Gastroesophageal sphincter (tissue), 4 donors: ENCODE measurements at regions not wholly inside any gene's neighbourhood (a gene's known extent, or its start where the extent isn't known, plus 50 kb on each side); places are given as distances from the start of the nearest gene placed in this dataset.
"Not testable (repeated sequence)": the region's sequence is repeated elsewhere in the genome, so short reads cannot be mapped to it uniquely, and the experiment has no call there.

Experiments
- ATAC-seq: fragments of 150-250 bp; one replicate; pipeline ENCODE4 v1.9.1; 2016; ENCODE audit warnings: mild to moderate bottlenecking, moderate library complexity
- H3K27ac ChIP-seq, 4 donors: fragments of 200-600 bp; sonication (generic) in 3 of 4; 1 replicate in 3 of 4; 2 replicates in 1 of 4; pipeline ENCODE4 v1.5.1; 2016 to 2019
- H3K27me3 ChIP-seq: fragments of 200-600 bp; sonication (generic); one replicate; pipeline ENCODE4 v1.5.1; 2019
- H3K36me3 ChIP-seq, 2 donors: fragments of 200-600 bp; sonication (generic); one replicate each; pipeline ENCODE4 v1.5.1; 2019; ENCODE audit warnings: control low read depth in 1 of 2
- H3K4me1 ChIP-seq, 3 donors: fragments of 200-600 bp; sonication (generic); 1 replicate in 2 of 3; 2 replicates in 1 of 3; pipeline ENCODE4 v1.5.1; 2016 to 2019; ENCODE audit warnings: control low read depth in 2 of 3
- H3K4me3 ChIP-seq, 2 donors: fragments of 200-600 bp; sonication (generic); one replicate each; pipeline ENCODE4 v1.5.1; 2019; ENCODE audit warnings: mild to moderate bottlenecking in 1 of 2, moderate library complexity in 1 of 2
- H3K9me3 ChIP-seq, 3 donors: fragments of 200-600 bp; sonication (generic); one replicate each; pipeline ENCODE4 v1.5.1; 2017 to 2019; ENCODE audit warnings: control low read depth in 2 of 3
- CTCF ChIP-seq, 4 experiments: fragments of 200-600 bp in 2 of 4; fragments of 450-650 bp in 2 of 4; sonication (generic) in 1 of 4; IDR thresholded peaks; one replicate each; pipeline ENCODE4 v1.5.1; 2017 to 2019; ENCODE audit warnings: antibody characterized with exemption in 4 of 4, mild to moderate bottlenecking in 2 of 4, moderate library complexity in 2 of 4
- EP300 ChIP-seq: sonication (generic); formaldehyde crosslinking; IDR thresholded peaks from one replicate; pipeline ENCODE4 v1.6.1; 2017; ENCODE audit warnings: antibody characterized with exemption, mild to moderate bottlenecking
- POLR2A ChIP-seq, 2 donors: fragments of 450-650 bp; IDR thresholded peaks; one replicate each; pipeline ENCODE4 v1.6.1; 2017; ENCODE audit warnings: antibody characterized with exemption in 2 of 2, mild to moderate bottlenecking in 2 of 2, moderate library complexity in 1 of 2
- POLR2AphosphoS5 ChIP-seq: sonication (generic); formaldehyde crosslinking; IDR thresholded peaks from one replicate; pipeline ENCODE4 v1.6.1; 2017; ENCODE audit warnings: antibody characterized with exemption
- WGBS, 2 donors: methylation state at CpG; one replicate each; pipeline ENCODE4 v1.1.5; 2018; ENCODE audit warnings: low coverage in 1 of 2; 5-methylcytosine and 5-hydroxymethylcytosine counted together

- no peaks in the 10 kb centered on the region for H3K36me3 ChIP-seq
- 80 to 82% methylated on average over 1 to 2 of the region's 2 CpGs for WGBS, 2 donors
- no peak overlapping the region for H3K27ac ChIP-seq
- no peak for ATAC-seq
- H3K4me3 ChIP-seq: no peak overlapping the region
- TF ChIP-seq POLR2AphosphoS5 (no peak), POLR2A (IDR thresholded peaks at IDR 0.05) (no peak), EP300 (no peak), CTCF (IDR thresholded peaks at IDR 0.05) (no peak)
- H3K9me3 ChIP-seq: no peaks in the 10 kb centered on the region
- no peaks in the 10 kb centered on the region for H3K27me3 ChIP-seq
- H3K4me1 ChIP-seq: no peaks in the 10 kb centered on the region
Observed at GRCh38 chr7:34425194-34425593, 232.8 kb upstream of the NPSR1 start.

- Histone ChIP-seq H3K36me3 (no peaks in the 10 kb centered on the region), H3K27ac (no peak overlapping the region), H3K4me1 (no peaks in the 10 kb centered on the region), H3K27me3 (no peaks in the 10 kb centered on the region), H3K4me3 (no peak overlapping the region), H3K9me3 (peaks cover 0 to under 1% (median 0%) of the 10 kb centered on the region in 3 donors)
- TF ChIP-seq CTCF (IDR thresholded peaks at IDR 0.05): no peak
- no peak for TF ChIP-seq EP300
- no peak for TF ChIP-seq POLR2AphosphoS5
- no peak for TF ChIP-seq POLR2A (IDR thresholded peaks at IDR 0.05)
- ATAC-seq: no peak
- WGBS, 2 donors: 57 to 75% methylated on average over 1 to 2 of the region's 2 CpGs
Observed at GRCh38 chr7:34425631-34426384, 232.2 kb upstream of the NPSR1 start.

GRCh38 chr7:34430456-34430855, 227.6 kb upstream of the NPSR1 start:
- Histone ChIP-seq H3K4me3 (no peak overlapping the region), H3K36me3 (no peaks in the 10 kb centered on the region), H3K27me3 (no peaks in the 10 kb centered on the region), H3K9me3 (peaks cover 0 to 15% (median 0%) of the 10 kb centered on the region in 3 donors), H3K27ac (no peak overlapping the region), H3K4me1 (no peaks in the 10 kb centered on the region)
- ATAC-seq: no peak
- 50 to 59% methylated on average over 4 of the region's 4 CpGs for WGBS, 2 donors
- TF ChIP-seq CTCF (IDR thresholded peaks at IDR 0.05): peak in 1 of 4 experiments; percentile 14
- TF ChIP-seq EP300: no peak

GRCh38 chr7:34438436-34438835, 219.6 kb upstream of the NPSR1 start:
- TF ChIP-seq POLR2AphosphoS5 (no peak), CTCF (IDR thresholded peaks at IDR 0.05) (no peak), EP300 (no peak), POLR2A (IDR thresholded peaks at IDR 0.05) (no peak)
- H3K4me1 ChIP-seq: no peaks in the 10 kb centered on the region
- WGBS, 2 donors: 71 to 76% methylated on average over 3 of the region's 3 CpGs
- no peak overlapping the region for H3K4me3 ChIP-seq
- no peaks in the 10 kb centered on the region for H3K27me3 ChIP-seq
- no peak for ATAC-seq
- no peaks in the 10 kb centered on the region for H3K36me3 ChIP-seq
- H3K9me3 ChIP-seq: no peaks in the 10 kb centered on the region
- H3K27ac ChIP-seq: no peak overlapping the region

GRCh38 chr7:34445653-34446052, 212.4 kb upstream of the NPSR1 start:
- Histone ChIP-seq H3K9me3 (peaks cover 0 to 7% (median 0%) of the 10 kb centered on the region in 3 donors), H3K4me1 (no peaks in the 10 kb centered on the region), H3K27me3 (no peaks in the 10 kb centered on the region), H3K36me3 (no peaks in the 10 kb centered on the region), H3K4me3 (no peak overlapping the region), H3K27ac (no peak overlapping the region)
- ATAC-seq: no peak
- TF ChIP-seq POLR2A (IDR thresholded peaks at IDR 0.05) (no peak), POLR2AphosphoS5 (no peak), CTCF (IDR thresholded peaks at IDR 0.05) (no peak), EP300 (no peak)
- 63 to 73% methylated on average over 1 to 3 of the region's 3 CpGs for WGBS, 2 donors

- not testable (repeated sequence) for H3K9me3 ChIP-seq, H3K27ac ChIP-seq, H3K36me3 ChIP-seq, H3K4me3 ChIP-seq, H3K27me3 ChIP-seq, ATAC-seq, H3K4me1 ChIP-seq
- WGBS, 2 donors: 85 to 87% methylated on average over 2 of the region's 2 CpGs
Observed at GRCh38 chr7:34448531-34448930, 209.5 kb upstream of the NPSR1 start.
